Adipose tissue (tissue), 3 donors: ENCODE measurements at regions not wholly inside any gene's neighbourhood (a gene's known extent, or its start where the extent isn't known, plus 50 kb on each side); places are given as distances from the start of the nearest gene placed in this dataset.
"Not testable (repeated sequence)": the region's sequence is repeated elsewhere in the genome, so short reads cannot be mapped to it uniquely, and the experiment has no call there.

Experiments used
- H3K27ac ChIP-seq: one replicate; pipeline ENCODE4 v1.5.1; 2013; ENCODE audit warnings: low read depth, low read length
- WGBS, 3 donors: extraction: QIAGEN DNeasy Blood & Tissue Kit; methylation state at CpG; one replicate each; pipeline ENCODE4 v1.1.7; 2013; 5-methylcytosine and 5-hydroxymethylcytosine counted together
- donor health status: healthy with polysubstance abuse.
- donor health status: Bipolar disorder and iron deficiency.
- donor health status: healthy.

DNA sequence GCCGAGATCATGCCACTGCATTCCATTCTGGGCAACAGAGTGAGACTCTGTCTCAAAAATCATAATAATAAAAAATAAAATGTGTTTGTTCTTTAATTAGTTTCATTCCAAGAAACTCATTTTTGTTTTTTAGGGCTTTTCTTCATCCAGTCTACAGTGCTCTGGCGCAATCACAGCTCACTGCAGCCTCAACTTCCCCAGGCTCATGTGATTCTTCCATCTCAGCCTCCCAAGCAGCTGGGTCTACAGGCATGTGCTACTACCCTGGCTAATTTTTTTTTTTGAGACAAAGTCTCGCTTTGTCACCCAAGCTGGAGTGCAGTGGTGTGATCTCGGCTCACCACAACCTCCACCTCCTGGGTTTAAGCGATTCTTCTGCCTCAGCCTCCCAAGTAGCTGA is 143.6 kb upstream of the JARID2 start:
- H3K27ac ChIP-seq = no peak overlapping the region
- 92 to 98% (median 96%) methylated on average over 5 of the region's 5 CpGs for WGBS, 3 donors

DNA sequence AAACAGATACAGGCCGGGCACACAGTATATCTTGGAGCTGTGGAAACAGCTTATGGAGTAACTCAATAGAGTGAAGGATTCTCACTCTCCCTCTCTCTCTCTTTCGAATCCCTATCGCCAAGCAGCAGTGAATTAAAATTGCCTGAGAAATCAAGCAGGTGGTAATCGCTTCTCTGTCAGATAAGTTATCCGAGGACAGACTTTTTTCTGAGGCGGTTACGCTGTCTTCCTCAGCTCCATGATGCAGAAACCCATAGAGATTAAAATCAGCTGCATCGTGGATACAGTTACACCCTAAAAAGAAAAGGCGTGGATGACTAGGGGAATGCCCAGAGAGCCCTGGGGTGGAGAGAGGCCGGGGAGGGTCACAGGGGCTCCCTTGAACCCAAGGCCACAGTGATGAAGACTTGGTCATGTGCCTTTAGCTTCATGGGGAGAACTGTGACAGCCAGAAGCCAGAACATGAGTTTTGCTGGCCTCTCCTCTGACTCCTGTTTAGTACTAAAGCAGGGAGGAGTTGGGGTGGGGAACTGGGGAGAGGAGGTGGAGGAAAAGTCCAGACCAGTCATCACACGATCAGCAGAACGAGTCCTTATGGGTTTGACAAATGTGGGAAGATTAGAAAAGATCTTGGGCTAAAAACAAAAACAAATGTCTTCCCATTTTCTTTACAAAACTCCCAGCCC is 138.8 kb upstream of the JARID2 start:
- WGBS, 3 donors = 52 to 82% (median 82%) methylated on average over 12 of the region's 12 CpGs
- H3K27ac ChIP-seq = no peak overlapping the region

DNA sequence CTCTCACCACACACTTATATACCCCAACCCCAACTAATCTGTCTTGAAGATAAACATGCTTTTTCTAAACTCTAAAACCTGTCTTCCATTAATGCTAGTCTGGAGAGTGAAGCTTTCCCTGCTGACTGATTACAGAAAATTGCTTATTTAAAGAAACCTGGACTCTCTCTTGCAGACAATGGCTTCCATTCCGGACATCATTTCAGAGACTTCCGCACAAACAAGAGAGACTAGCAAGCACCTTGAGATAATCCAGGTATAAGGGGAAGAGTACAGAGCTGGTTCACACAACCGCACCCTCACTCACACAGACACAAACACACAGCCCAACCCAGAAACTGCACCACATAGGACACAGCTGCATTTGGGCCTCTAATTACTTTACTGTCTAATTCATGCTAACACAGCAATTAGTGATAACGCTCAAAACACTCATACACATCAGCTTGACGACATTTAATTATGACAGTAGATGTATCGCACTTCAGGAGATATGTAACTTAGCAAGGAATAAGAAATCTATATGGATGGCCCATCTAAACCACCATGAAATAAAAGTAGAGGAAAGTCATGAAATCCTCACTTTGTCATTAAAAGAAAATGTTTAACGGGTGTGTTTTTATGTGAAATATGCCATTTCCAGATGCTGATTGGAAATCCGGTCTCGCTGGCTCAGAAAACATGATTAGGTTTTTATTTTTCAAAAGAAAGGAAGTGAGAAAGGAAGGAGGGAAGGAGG is 138.1 kb upstream of the JARID2 start:
- 89 to 92% (median 90%) methylated on average over 9 of the region's 9 CpGs for WGBS, 3 donors
- no peak overlapping the region for H3K27ac ChIP-seq

DNA sequence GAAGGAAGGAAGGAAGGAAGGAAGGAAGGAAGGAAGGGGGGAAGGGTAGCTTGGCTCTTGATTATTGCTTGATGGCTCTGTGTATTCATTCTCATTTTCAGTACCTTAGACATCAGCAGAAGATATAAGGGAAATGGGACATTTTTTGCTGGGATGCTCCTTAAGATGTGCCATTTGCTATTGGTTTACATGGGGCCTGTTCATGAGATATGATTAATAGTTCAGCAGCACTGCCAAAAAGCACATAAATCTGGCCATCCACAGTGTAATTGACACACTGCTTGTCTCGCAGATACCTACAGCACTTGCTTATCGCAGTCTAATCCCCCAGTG is 137.5 kb upstream of the JARID2 start:
- H3K27ac ChIP-seq = no peak overlapping the region
- WGBS, 3 donors = 94 to 98% (median 96%) methylated on average over 2 of the region's 2 CpGs

DNA sequence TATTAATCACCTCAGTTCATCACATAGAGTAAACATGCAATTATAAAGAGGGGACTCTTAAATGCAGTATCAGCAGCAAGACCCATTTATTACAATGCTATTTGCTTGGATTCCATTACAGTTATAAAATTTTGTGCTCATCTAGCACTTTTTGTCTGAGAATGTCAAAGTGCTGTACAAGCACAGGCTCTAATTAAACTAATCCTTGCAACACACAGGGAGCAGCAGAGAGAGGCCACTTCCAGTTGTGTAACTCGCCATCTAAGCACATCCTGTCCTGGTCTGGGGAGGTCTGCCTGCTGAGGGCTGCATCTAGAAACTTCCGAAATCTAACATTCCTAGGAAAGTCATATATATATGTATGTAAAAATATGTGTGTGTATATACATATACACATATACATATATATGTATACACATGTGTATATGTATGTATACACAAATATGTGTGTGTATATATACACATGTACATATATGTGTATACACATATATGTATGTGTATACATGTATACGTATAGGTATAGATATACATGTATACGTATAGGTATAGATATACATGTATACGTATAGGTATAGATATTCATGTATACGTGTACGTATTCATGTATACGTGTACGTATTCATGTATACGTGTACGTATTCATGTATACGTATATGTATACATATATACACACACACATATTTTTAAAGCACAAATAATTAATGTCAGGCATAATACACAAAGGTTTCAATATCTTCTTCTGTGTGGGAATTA is 136.4 kb upstream of the JARID2 start:
- no peak overlapping the region for H3K27ac ChIP-seq
- WGBS, 3 donors = 83 to 86% (median 84%) methylated on average over 12 of the region's 12 CpGs

DNA sequence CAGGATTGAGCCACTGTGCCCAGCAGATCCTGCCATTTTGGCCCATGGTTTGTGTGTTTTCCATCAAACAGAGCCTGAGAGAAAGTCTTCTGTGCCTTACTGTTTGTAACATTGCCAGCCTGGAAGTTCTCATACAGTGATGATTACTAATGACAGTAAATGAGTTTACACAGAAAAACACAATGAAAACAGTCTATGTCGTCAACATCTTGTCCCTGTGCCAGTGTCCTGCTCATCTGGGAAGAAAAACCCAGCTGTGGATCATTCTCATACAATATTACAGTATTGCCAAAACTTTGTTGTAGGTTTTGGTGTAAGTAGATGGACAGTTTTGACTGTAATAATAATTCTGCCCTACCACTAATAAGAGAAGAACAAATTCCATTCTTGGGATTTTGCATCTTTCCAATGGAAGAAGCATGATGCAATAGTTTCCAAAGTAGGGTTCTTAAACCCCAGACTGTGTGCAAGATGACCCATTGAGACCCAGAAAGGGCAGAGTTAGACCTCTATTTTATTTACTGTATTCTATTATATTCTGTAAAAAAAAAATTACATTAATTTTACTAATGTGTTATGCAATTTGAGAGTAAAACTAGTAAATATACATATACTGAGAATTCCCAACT is 135.0 kb upstream of the JARID2 start:
- no peak overlapping the region for H3K27ac ChIP-seq
- WGBS, 3 donors = 31 to 67% (median 53%) methylated on average over 1 of the region's 1 CpG

DNA sequence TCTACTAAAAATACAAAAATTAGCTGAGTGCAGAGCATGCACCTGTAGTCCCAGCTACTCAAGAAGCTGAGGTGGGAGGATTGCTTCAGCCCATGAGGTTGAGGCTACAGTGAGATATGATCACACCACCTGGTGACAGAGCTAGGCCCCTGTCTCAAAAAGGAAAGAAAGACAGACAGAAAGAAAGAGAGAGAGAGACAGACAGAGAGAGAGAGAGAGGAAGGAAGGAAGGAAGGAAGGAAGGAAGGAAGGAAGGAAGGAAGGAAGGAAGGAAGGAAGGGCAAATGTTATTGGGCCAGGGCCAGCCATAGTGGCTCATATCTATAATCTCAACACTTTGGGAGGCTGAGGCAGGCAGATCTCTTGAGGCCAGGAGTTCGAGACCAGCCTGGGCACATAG is 134.3 kb upstream of the JARID2 start:
- WGBS, 3 donors = 86 to 95% (median 94%) methylated on average over 1 of the region's 1 CpG
- not testable (repeated sequence) for H3K27ac ChIP-seq

DNA sequence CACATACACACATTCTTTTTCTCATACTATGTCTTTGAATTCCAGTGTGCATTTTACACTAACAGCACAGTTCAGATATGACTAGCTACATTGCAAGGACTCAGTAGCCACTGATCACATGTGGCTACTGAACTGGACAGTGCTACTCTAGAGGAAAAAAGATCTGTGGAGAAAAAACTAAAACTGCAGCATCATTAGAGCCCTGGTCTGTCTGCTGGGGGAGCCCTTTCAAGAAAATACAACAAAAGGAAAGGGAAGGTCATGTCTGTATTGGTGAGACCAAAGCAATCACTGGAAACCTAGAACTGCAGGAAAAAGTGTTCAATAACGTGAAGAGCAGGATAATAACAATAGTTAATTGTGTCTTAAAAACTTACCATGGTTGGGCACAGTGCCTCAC is 132.3 kb upstream of the JARID2 start:
- H3K27ac ChIP-seq = no peak overlapping the region
- 61 to 89% (median 85%) methylated on average over 1 of the region's 1 CpG for WGBS, 3 donors

DNA sequence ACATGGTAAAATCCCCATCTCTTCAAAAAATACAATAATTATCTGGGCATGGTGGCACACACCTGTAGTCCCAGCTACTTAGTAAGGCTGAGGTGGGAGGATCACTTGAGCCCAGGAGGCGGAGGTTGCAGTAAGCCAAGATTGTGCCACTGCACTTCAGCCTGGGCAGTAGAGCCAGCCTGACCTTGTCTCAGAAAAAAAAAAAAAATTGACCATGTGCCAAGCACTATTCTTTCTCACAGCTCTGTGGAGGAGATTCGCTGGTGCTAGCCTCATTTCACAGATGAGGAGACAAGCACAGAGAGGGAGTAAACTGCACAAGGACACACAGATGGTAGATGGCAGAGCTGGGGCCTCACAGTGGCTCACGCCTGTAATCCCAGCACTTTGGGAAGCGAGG is 131.8 kb upstream of the JARID2 start:
- no peak overlapping the region for H3K27ac ChIP-seq
- 60 to 93% (median 90%) methylated on average over 4 of the region's 4 CpGs for WGBS, 3 donors

DNA sequence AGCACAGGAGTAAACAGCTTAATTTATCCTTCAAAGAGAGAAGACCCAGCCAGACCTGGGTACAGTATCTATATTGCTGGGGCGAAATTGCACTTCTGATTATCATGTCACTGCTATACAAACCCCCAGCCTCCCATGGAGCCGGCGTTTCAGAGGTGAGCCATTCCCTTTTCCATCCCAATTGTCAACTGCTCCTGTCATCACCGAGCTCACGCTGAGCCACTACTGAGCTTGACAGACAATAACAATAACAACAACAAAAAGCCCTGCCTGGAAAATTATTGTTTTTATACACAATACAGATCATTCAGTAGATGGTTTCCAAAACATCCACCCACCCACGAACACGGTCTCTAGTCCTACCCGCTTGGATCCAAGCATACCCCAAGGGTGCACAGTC is 129.0 kb upstream of the JARID2 start:
- H3K27ac ChIP-seq = no peak overlapping the region
- 79 to 92% (median 88%) methylated on average over 8 of the region's 8 CpGs for WGBS, 3 donors

DNA sequence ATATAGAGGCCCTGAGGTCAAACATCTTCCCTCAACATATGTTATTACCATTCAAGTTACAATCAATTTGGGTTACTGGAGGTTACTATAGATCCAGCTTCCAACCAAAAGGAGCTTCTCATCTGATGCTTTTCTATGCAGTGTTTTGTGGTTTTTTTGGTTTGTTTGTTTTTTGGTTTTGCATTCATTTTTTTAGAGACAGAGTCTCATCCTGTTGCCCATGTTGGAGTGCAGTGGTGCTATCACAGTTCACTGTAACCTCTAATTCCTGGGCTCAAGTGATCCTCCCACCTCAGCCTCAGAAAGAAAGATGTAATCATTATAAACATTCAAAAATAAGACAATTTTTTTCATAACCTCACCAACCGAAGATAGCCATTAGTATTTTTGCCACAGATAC is 124.4 kb upstream of the JARID2 start:
- 92 to 97% (median 93%) methylated on average over 1 of the region's 1 CpG for WGBS, 3 donors
- H3K27ac ChIP-seq = no peak overlapping the region

DNA sequence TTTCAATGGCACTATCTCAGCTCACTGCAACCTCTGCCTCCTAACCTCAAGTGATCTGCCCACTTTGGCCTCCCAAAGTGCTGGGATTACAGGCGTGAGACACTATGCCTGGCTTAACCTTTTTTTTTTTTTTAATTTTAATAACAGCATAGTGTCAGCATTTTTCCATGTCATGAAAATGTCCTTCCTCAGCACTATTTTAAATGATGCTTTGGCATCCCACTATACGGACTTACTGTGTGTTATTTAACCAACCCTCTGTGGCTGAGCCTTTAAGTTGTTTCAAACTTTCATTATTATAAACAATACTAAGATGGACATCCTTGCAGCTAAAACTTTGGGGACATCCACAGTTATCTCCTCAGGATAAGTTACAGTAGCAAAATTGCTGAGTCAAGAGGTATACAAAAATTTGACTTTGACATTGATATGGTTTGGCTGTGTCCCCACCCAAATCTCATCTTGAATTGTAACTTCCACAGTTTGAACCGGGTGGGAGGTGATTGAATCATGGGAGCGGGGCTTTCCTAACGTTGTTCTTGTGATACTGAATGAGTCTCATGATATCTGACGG is 123.8 kb upstream of the JARID2 start:
- 84 to 93% (median 90%) methylated on average over 6 of the region's 6 CpGs for WGBS, 3 donors
- H3K27ac ChIP-seq = no peak overlapping the region

DNA sequence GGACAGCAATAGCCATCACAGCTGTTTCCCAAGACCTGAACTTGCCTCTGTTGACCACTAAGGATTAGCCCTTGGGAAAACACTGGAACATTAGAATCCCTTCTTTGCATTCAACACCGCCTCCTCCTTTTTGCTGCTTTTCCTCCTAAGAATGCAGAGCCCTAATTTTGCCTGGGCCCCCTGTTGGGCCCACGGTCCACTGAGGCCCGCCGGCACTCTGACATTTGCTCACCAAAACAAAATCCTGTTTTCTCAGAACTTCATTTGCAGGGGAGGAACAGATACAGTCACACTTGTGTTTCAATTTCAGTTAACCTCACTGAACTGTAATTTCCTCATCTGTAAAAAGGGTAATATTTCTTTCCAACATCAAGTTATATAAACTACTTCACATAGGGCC is 116.0 kb upstream of the JARID2 start:
- 46 to 62% (median 50%) methylated on average over 4 of the region's 4 CpGs for WGBS, 3 donors
- H3K27ac ChIP-seq = no peak overlapping the region

DNA sequence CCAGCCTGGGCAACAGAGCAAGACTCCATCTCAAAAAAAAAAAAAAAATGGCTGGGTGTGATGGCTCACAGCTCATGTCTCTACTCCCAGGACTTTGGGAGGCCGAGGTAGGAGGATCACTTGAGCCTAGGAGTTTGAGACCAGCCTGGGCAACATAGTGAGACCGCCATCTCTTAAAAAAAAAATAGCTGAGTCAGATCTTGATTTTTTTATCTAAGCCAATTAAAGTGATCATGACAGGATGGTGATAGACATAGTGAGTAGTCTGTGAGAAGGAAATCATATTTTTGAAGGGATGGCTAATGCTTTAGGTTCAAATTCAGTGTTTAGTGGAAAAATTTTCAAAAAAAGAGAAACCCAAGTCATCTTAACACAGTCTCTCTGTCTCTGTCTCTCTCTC is 114.6 kb upstream of the JARID2 start:
- 94 to 98% (median 97%) methylated on average over 2 of the region's 2 CpGs for WGBS, 3 donors
- H3K27ac ChIP-seq = no peak overlapping the region

DNA sequence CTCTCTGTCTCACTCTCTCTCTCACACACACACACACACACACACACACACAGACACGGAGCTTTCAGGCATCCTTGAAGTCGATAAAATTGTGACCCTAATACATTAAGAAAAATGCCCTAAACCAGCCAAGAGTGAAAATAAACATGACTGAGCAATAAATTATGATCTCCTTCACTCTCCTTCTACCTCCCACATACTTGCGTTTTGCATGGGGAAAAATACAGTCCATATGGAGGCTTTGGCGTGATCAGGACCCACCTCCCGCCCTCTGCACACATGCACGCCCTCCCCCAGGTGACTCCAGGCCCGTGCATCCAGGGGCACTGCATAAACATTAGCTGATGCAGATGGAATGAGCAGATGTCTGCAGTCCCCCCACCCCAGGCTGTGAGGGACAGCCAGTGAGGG is 114.2 kb upstream of the JARID2 start:
- H3K27ac ChIP-seq = no peak overlapping the region
- WGBS, 3 donors = 65 to 77% (median 65%) methylated on average over 7 of the region's 7 CpGs

DNA sequence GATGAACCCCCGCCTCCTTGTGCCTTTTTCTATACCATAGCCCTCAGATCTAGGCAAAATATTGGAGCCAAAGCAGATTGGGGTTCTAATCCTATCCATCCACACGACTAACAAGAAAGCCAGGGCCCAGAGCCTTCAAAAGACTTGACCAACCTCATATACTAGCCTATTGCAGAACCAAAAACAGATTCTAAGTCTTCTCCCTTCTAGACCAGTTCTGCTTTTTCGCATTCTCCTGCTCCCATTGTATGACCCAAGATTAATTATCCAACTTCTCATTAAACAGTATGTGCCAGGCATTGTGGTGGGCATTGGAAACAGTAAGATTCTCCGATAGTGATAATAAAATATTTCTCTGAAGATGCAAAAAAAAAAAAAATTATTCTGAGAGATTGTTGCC is 113.7 kb upstream of the JARID2 start:
- H3K27ac ChIP-seq = no peak overlapping the region
- WGBS, 3 donors = 86 to 91% (median 90%) methylated on average over 4 of the region's 4 CpGs

DNA sequence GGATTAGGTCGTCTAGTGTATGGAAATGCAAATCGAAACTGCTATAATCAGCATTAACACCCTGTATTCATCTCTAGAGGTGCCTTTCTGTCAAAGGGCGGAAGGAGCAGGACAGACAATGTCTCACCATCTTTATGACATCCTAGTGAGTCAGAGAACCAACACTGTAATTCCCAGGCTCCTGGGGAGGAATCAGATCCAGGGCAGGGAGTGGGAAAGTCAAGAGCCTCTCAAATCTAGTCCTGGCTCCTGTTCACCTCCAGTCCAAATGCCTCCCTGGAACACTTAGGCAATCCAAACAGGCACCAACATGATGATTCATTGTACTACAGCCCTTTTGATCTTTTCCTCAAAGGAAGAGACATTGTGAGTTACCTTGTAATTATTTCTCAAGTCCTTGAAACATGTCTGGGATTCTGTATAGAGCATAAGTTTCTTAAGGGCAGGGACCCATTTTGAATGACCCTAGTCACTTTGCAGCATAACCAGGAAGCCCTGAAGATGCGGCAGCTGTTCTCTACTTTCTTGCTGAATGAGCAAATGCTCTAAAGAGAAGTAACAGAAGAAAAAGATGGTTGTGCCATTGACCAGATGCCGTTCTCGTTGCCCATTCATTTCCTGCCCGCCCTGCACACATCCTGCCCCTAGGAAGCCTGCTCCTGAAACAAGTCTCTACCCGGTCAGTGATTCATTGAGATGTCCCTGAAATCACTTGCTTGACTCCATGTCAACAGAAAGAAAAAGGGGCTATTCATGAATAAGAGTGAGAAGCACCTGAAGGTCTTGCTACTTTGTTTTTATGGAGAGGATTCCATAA is 112.8 kb upstream of the JARID2 start:
- H3K27ac ChIP-seq = no peak overlapping the region
- WGBS, 3 donors = 55 to 76% (median 68%) methylated on average over 8 of the region's 8 CpGs

DNA sequence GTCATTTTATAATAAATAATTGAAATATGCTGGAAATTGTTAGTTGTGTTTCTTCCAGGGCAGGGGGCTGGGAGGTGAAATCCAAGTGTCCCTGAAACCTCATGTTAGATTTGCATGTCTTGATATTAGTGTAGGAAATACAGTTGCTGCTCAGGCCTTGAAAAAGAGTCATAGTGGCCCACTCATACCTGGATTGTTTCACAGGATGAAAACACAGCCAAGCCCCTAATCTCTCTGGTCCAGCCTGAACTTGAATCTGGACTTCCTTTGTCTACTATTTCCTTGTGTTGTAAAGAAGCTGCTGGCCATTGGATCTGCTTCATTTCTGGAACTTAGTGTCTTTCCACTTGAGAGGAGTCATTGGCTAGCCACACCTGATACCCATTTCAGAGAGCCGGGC is 108.8 kb upstream of the JARID2 start:
- WGBS, 3 donors = 100% methylated on average over 1 of the region's 1 CpG

More for the DNA sequence above, 108.8 kb upstream of the JARID2 start:
- no peak overlapping the region for H3K27ac ChIP-seq
